ENCODE measurements at regions not wholly inside any gene's neighbourhood (a gene's known extent, or its start where the extent isn't known, plus 50 kb on each side); places are given as distances from the start of the nearest gene placed in this dataset.
"Not testable (repeated sequence)": the region's sequence is repeated elsewhere in the genome, so short reads cannot be mapped to it uniquely, and the experiment has no call there.

GRCh38 chr20:29883514-29884219 lies 1373.8 kb upstream of the DEFB115 start:
- not testable (repeated sequence) for DNase-seq

- DNase-seq: not testable (repeated sequence)
Observed at GRCh38 chr20:29884322-29884721, 1373.1 kb upstream of the DEFB115 start.

GRCh38 chr20:29885282-29886185 lies 1371.9 kb upstream of the DEFB115 start:
- DNase-seq: not testable (repeated sequence)

- DNase-seq: not testable (repeated sequence)
Observed at GRCh38 chr20:29891555-29891954, 1365.9 kb upstream of the DEFB115 start.

Data from activated CD4-positive, alpha-beta T cell treated with anti-CD3 and anti-CD28 coated beads, Interleukin-10, Interleukin-2, amounts not matched to agents 100 ng/mL and 50 ng/mL, durations not matched to agents 16 hours and 8 hours (primary cell).